ENCODE measurements at regions not wholly inside any gene's neighbourhood (a gene's known extent, or its start where the extent isn't known, plus 50 kb on each side); places are given as distances from the start of the nearest gene placed in this dataset.

DNA sequence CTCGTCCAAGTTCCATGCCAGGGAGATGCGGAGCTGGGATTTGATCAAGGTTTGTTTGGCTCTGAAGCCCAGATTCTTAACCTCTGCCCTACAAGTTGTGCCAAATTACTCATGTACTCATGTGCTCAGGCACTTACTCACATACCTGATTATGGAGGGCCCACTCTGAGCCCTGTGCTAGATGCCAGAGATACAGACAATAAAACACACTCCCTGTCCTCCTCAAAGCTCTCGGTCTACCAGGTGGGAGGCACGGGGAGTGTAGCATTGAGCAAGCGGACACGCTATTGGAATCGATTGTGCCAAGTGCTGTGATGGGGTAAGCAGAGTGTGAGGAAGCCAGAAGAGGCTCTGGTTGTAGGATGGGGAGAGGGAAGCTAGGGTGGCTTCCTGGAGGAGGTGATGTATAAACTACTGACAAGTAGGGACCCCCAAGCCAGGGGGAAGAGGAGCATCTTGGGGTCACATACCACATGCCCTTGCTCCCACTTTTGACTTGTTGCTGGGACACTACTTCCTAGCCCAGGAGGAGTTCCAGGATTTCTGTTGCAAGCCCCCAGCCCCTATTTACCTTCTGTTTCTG lies 49.8 kb upstream of the IFNLR1 start:
- TF ChIP-seq, protein P1, sequence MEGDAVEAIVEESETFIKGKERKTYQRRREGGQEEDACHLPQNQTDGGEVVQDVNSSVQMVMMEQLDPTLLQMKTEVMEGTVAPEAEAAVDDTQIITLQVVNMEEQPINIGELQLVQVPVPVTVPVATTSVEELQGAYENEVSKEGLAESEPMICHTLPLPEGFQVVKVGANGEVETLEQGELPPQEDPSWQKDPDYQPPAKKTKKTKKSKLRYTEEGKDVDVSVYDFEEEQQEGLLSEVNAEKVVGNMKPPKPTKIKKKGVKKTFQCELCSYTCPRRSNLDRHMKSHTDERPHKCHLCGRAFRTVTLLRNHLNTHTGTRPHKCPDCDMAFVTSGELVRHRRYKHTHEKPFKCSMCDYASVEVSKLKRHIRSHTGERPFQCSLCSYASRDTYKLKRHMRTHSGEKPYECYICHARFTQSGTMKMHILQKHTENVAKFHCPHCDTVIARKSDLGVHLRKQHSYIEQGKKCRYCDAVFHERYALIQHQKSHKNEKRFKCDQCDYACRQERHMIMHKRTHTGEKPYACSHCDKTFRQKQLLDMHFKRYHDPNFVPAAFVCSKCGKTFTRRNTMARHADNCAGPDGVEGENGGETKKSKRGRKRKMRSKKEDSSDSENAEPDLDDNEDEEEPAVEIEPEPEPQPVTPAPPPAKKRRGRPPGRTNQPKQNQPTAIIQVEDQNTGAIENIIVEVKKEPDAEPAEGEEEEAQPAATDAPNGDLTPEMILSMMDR (IDR thresholded peaks at IDR 0.05), result no peak
- no peak for TF ChIP-seq POLR2A (IDR thresholded peaks at IDR 0.05)

All from right lobe of liver (tissue), 4 donors.